ENCODE measurements at regions not wholly inside any gene's neighbourhood (a gene's known extent, or its start where the extent isn't known, plus 50 kb on each side); places are given as distances from the start of the nearest gene placed in this dataset.

DNA sequence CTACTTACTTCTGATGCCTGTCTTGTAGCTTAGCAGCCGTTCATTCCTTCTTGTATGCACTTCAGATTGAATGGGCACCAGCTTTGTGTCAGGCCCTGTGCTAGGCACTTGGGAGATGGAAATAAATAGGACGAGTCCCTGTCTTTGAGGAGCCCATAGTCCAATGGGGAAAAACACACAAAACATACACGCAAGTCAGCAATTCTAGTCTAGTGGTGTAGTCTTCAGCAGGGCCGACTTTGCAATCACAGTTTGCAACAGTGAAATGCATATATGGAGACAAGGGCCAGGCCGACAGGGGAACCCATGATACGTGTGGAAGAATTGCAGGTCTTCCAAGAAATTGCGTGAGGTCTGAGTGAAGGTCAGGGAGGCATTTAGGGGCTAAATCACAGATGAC, 262.6 kb downstream of the MAF start:
- H3K18ac ChIP-seq (ENCODE audit: extremely low read depth, low read length), result no peak overlapping the region
- H3K23ac ChIP-seq (ENCODE audit: insufficient read length), result no peak overlapping the region
- no peak overlapping the region for H2AK5ac ChIP-seq (ENCODE audit: low read depth, low read length)
- H3K4me2 ChIP-seq (ENCODE audit: insufficient read depth in 1 of 2, low read depth in 2 of 2, low read length in 2 of 2), result no peak overlapping the region
- CTCF ChIA-PET (ENCODE audit: partially characterized antibody), result no interaction called here
- no peak overlapping the region for H2AFZ ChIP-seq (ENCODE audit: low read length)
- no peak overlapping the region for H3K14ac ChIP-seq (ENCODE audit: insufficient read length)
- no peak overlapping the region for H3K4me3 ChIP-seq (ENCODE audit: extremely low read depth in 1 of 4, insufficient read depth in 2 of 4, low read depth in 3 of 4, low read length in 4 of 4)
- no peaks in the 10 kb centered on the region for H3K36me3 ChIP-seq (ENCODE audit: control insufficient read depth in 2 of 4, insufficient read depth in 4 of 4, low read length in 3 of 4)
- H2BK5ac ChIP-seq (ENCODE audit: low read depth, low read length), result no peak overlapping the region
- H3K27me3 ChIP-seq (replicated peaks in 1 of 4; ENCODE audit: control insufficient read depth in 3 of 4, extremely low read depth in 1 of 4, insufficient read depth in 3 of 4, low read length in 3 of 4), result no peaks in the 10 kb centered on the region
- no peak overlapping the region for H2BK120ac ChIP-seq (replicated peaks; ENCODE audit: low read depth, low read length)
- no peak overlapping the region for H3K56ac ChIP-seq (replicated peaks; ENCODE audit: insufficient read length, low read depth, low read length)
- no peak overlapping the region for H3K4ac ChIP-seq (replicated peaks; ENCODE audit: insufficient read length, low read depth, low read length)
- H3K9ac ChIP-seq (replicated peaks in 1 of 4; ENCODE audit: extremely low read depth in 1 of 4, low read depth in 3 of 4, low read length in 3 of 4), result no peak overlapping the region
- H3K4me1 ChIP-seq (replicated peaks in 1 of 4; ENCODE audit: control insufficient read depth in 3 of 4, insufficient read depth in 4 of 4, low read length in 3 of 4), result no peaks in the 10 kb centered on the region
- no peak overlapping the region for H4K91ac ChIP-seq (replicated peaks; ENCODE audit: insufficient read length, low read length)
- H4K8ac ChIP-seq (ENCODE audit: extremely low read depth, insufficient read depth, low read length), result no peak overlapping the region
- H4K5ac ChIP-seq (ENCODE audit: insufficient read length, low read depth, low read length), result no peak overlapping the region
- H2BK12ac ChIP-seq (ENCODE audit: low read depth, low read length), result no peak overlapping the region
- peaks cover 3% of the 10 kb centered on the region; the same call in 1 of the 2 replicates for H3K23me2 ChIP-seq (ENCODE audit: low read depth, low read length)
- H2BK15ac ChIP-seq (ENCODE audit: low read length), result no peak overlapping the region
- no peak for FAIRE-seq
- WGBS, 2 experiments (ENCODE audit: extremely low coverage in 1 of 2, insufficient coverage in 1 of 2, insufficient read length in 1 of 2, insufficient replicate concordance in 2 of 2, low coverage in 1 of 2, low lambda C conversion rate in 2 of 2, missing lambda C conversion rate in 1 of 2), result 92% methylated on average over 7 of the region's 7 CpGs; no CpG with 5 or more reads in 1 of the 2 experiments
- H4K20me1 ChIP-seq (replicated peaks in 1 of 2; ENCODE audit: control insufficient read depth in 1 of 2, insufficient read depth in 2 of 2, low read length in 2 of 2), result peaks cover 0 to 2% of the 10 kb centered on the region in 2 experiments
- no peak overlapping the region for H3K27ac ChIP-seq (ENCODE audit: low read depth, low read length)
- no peaks in the 10 kb centered on the region for H3K79me1 ChIP-seq (ENCODE audit: low read depth, low read length)
- DNase-seq (ENCODE audit: low read depth in 1 of 2, low spot score in 2 of 2), result no peak
- H3K9me3 ChIP-seq (ENCODE audit: insufficient read depth in 2 of 2, low read depth in 1 of 2, low read length in 1 of 2), result no peaks in the 10 kb centered on the region
- POLR2A ChIA-PET (ENCODE audit: partially characterized antibody), result no interaction called here
- no peaks in the 10 kb centered on the region for H3K79me2 ChIP-seq (ENCODE audit: control insufficient read depth in 1 of 2, insufficient read depth in 2 of 2, low read length in 2 of 2)
- TF ChIP-seq RAD21 (IDR thresholded peaks at IDR 0.05 in 1 of 2, conservative IDR thresholded peaks at IDR 0.05 in 1 of 2; ENCODE audit: low read depth in 2 of 2, low read length in 2 of 2) (no peak), CBX5 (IDR thresholded peaks at IDR 0.05; ENCODE audit: low read depth, low read length) (no peak), TAF7 (optimal IDR thresholded peaks at IDR 0.05; ENCODE audit: borderline replicate concordance, low read depth, low read length) (no peak), JUND (IDR thresholded peaks at IDR 0.05; ENCODE audit: low read length) (no peak), CBX8 (IDR thresholded peaks at IDR 0.05; ENCODE audit: borderline replicate concordance, low read depth, low read length) (no peak), RFX5 (IDR thresholded peaks at IDR 0.05; ENCODE audit: borderline replicate concordance, low read depth, low read length) (no peak), SP2 (IDR thresholded peaks at IDR 0.05; ENCODE audit: low read length) (no peak), KDM1A (IDR thresholded peaks at IDR 0.05; ENCODE audit: borderline replicate concordance, low read length) (no peak), HDAC6 (IDR thresholded peaks at IDR 0.05; ENCODE audit: low read depth, low read length) (no peak)
- H2BK20ac ChIP-seq (ENCODE audit: low read length), result no peak overlapping the region

Data from H1 (cell line).